ENCODE measurements at regions not wholly inside any gene's neighbourhood (a gene's known extent, or its start where the extent isn't known, plus 50 kb on each side); places are given as distances from the start of the nearest gene placed in this dataset.
"Not testable (repeated sequence)": the region's sequence is repeated elsewhere in the genome, so short reads cannot be mapped to it uniquely, and the experiment has no call there.

DNA sequence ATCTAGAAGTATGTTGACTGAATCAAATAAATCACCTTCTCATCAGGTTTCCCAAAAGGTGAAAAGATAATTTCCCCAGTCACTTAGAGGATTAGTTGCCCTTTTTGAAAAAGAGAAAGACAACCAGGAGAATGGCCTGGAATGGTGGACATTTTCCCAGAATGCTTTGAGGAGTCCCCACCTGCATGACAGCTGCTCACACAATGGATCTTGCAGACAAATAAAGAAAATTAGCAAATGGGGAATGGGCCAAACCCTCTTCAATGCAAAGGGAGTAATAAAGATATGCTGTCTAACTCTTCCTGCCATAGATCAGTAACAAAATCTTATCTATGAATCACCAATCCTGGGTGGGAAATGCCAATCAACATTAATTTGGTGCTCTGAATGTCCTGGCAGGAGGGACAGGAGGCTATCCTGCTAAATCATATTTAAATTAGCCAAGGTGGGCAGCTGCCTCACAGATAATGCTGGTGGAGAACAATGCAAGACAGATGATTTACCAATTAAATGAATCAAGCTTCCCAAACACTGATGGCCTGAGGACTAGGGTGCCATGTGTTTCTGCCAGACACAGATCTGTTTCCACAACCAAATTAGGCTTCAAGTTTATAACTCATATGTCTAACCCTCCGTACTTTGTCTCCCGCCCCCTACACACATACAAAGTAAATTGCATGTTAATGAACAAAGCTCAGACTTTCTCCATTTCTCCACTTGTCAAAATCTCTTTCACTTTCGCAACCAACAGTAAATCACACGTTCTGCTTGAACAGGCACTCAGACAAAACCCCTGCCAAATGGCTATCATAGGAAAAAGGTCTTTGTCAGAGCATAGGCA, 488.0 kb upstream of the PLXNA2 start:
- DNase-seq (ENCODE audit: low read depth): no peak
- TF ChIP-seq, protein P1, sequence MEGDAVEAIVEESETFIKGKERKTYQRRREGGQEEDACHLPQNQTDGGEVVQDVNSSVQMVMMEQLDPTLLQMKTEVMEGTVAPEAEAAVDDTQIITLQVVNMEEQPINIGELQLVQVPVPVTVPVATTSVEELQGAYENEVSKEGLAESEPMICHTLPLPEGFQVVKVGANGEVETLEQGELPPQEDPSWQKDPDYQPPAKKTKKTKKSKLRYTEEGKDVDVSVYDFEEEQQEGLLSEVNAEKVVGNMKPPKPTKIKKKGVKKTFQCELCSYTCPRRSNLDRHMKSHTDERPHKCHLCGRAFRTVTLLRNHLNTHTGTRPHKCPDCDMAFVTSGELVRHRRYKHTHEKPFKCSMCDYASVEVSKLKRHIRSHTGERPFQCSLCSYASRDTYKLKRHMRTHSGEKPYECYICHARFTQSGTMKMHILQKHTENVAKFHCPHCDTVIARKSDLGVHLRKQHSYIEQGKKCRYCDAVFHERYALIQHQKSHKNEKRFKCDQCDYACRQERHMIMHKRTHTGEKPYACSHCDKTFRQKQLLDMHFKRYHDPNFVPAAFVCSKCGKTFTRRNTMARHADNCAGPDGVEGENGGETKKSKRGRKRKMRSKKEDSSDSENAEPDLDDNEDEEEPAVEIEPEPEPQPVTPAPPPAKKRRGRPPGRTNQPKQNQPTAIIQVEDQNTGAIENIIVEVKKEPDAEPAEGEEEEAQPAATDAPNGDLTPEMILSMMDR (IDR thresholded peaks at IDR 0.05; ENCODE audit: control insufficient read depth, insufficient read depth, low read depth, low read length, missing control alignments): no peak
- H3K4me3 ChIP-seq (ENCODE audit: control insufficient read depth, low read depth, low read length): no peak overlapping the region

DNA sequence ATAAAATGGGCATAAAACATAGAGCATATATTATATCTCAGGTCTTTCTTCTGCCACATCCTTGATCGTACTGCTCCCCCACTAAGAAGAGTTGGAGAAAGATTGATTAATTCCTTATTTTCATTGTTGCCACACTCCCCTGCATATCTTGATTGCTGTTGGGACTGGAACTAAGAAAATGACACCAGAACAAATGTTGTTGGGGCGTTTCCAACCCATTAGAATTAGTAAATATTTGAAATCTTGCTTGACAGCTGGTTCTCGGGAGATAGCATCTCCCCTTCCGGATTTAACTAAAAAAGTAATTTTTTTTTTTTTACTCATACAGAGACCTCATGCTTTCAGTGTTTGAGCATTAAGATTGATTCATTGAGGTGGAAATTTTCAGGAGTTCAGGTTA, 493.0 kb upstream of the PLXNA2 start:
- DNase-seq (ENCODE audit: low read depth): no peak
- TF ChIP-seq, protein P1 (IDR thresholded peaks at IDR 0.05; ENCODE audit: control insufficient read depth, insufficient read depth, low read depth, low read length, missing control alignments): no peak
- no peak overlapping the region for H3K4me3 ChIP-seq (ENCODE audit: control insufficient read depth, low read depth, low read length)

DNA sequence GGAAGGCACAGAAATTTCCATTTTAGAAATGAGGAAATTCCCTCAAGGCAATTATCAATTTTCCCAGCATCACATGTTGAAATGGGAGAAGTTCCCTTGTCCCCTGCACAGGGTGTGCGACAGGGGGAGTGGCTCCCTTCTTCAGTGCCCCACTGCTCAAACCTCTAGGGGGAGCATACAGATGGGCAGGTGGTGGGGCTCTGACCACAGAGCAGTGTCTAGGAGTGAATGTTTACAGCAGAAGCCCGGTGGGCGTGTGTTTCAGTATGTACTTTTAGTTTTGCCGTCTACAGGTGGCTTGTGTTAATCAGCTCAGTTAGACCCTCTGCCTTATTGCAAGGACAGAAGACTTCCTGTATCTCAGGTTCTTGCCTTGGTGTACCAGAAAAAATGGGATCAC, 493.7 kb upstream of the PLXNA2 start:
- DNase-seq (ENCODE audit: low read depth): no peak
- H3K4me3 ChIP-seq (ENCODE audit: control insufficient read depth, low read depth, low read length): no peak overlapping the region
- TF ChIP-seq, protein P1 (IDR thresholded peaks at IDR 0.05; ENCODE audit: control insufficient read depth, insufficient read depth, low read depth, low read length, missing control alignments): no peak

DNA sequence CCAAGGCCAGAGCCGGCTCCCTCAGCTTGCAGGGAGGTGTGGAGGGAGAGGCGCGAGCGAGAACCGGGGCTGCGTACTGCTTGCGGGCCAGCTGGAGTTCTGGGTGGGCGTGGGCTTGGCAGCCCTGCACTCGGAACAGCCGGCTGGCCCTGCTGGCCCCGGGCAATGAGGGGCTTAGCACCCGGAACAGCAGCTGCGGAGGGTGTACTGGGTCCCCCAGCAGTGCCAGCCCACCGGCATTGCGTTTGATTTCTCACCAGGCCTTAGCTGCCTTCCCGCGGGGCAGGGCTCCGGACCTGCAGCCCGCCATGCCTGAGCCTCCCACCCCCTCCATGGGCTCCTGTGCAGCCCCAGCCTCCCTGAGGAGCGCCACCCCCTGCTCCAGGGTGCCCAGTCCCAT, 495.5 kb upstream of the PLXNA2 start:
- not testable (repeated sequence) for DNase-seq (ENCODE audit: low read depth); H3K4me3 ChIP-seq (ENCODE audit: control insufficient read depth, low read depth, low read length)

DNA sequence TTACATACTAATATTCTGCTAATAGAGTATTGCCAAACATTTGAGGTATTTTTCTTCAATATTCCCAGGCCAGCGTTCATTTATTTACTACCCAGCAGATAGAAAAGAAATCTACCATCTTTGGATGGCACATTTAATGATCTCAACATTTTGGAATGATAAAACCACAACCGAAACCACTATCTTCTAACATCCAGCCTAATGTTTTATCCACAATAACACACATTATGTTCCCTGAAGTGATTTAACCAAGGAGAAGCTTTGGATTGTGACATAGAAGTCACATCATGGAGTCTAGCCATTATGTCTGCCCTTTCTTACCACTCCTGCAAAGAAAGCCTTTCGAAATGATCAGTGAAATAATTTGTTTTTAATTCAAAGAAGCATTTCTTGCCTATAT, 497.1 kb upstream of the PLXNA2 start:
- H3K4me3 ChIP-seq (ENCODE audit: control insufficient read depth, low read depth, low read length): no peak overlapping the region
- TF ChIP-seq, protein P1 (IDR thresholded peaks at IDR 0.05; ENCODE audit: control insufficient read depth, insufficient read depth, low read depth, low read length, missing control alignments): no peak
- no peak for DNase-seq (ENCODE audit: low read depth)

DNA sequence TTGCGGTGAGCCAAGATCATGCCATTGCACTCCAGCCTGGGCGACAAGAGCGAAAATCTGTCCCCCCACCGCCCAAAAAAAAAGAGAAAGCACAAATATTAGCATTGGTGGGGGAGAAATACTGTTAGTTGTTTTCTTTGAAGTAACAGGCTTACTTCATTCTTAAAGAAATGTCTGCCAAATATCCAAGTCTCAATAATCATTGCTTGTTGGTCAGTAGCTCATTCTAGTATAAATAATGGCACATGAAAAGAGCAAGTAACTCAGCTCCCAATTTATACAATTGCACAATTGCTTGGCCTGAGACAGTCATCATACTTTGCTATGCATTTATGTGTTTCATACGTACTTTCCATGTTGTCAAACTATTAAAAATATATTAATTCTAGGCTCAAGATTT, 499.2 kb upstream of the PLXNA2 start:
- H3K4me3 ChIP-seq (ENCODE audit: control insufficient read depth, low read depth, low read length): no peak overlapping the region
- TF ChIP-seq, protein P1 (IDR thresholded peaks at IDR 0.05; ENCODE audit: control insufficient read depth, insufficient read depth, low read depth, low read length, missing control alignments): no peak
- no peak for DNase-seq (ENCODE audit: low read depth)

DNA sequence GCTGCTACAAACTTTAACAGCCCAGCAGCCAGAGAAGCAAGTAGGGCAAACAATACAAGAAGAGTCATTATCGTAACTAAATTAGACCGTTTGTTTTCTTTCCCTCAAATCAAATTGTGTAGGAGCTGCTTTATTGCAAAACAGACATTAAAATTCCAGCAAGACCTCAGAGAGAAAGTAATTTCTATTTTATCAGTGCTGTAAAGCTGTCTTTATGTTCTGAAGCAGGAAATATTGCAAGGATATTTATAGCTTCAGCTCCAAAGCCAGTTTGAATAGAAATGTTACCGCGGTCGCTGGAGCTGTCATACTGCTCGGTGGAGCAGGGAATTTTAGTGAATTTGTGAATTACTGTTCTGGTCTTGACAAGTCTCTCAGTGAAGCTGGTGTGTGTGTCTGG, 503.8 kb upstream of the PLXNA2 start:
- H3K4me3 ChIP-seq (ENCODE audit: control insufficient read depth, low read depth, low read length): no peak overlapping the region
- DNase-seq (ENCODE audit: low read depth): no peak
- TF ChIP-seq, protein P1 (IDR thresholded peaks at IDR 0.05; ENCODE audit: control insufficient read depth, insufficient read depth, low read depth, low read length, missing control alignments): no peak

Data from AG09309 (cell line).